Endothelial cell (in vitro differentiated cells): ENCODE measurements at regions not wholly inside any gene's neighbourhood (a gene's known extent, or its start where the extent isn't known, plus 50 kb on each side); places are given as distances from the start of the nearest gene placed in this dataset.

Source experiments
- DNase-seq: peaks from one replicate; pipeline ENCODE4 v3.0.0; 2021; ENCODE audit warnings: low spot score
- H3K27ac Mint-ChIP-seq: one replicate; pipeline ENCODE4 v1.8.0; 2021; ENCODE audit warnings: mixed read lengths, inconsistent platforms; ENCODE audit not compliant: unreplicated experiment
- H3K27me3 Mint-ChIP-seq: one replicate; pipeline ENCODE4 v1.8.0; 2021; ENCODE audit warnings: mild to moderate bottlenecking, moderate library complexity, mixed read lengths, inconsistent platforms; ENCODE audit not compliant: unreplicated experiment
- H3K36me3 Mint-ChIP-seq: one replicate; pipeline ENCODE4 v1.8.0; 2021; ENCODE audit warnings: mild to moderate bottlenecking, low read depth, mixed read lengths, inconsistent platforms; ENCODE audit not compliant: unreplicated experiment
- H3K4me1 Mint-ChIP-seq: one replicate; pipeline ENCODE4 v1.8.0; 2021; ENCODE audit warnings: mild to moderate bottlenecking, mixed read lengths, inconsistent platforms; ENCODE audit not compliant: unreplicated experiment
- H3K4me3 Mint-ChIP-seq: one replicate; pipeline ENCODE4 v1.8.0; 2021; ENCODE audit warnings: mild to moderate bottlenecking, mixed read lengths, inconsistent platforms; ENCODE audit not compliant: unreplicated experiment
- H3K9me3 Mint-ChIP-seq: one replicate; pipeline ENCODE4 v1.8.0; 2021; ENCODE audit warnings: mixed read lengths, inconsistent platforms; ENCODE audit not compliant: unreplicated experiment
- CTCF ChIP-seq: fragments of 200-600 bp; sonication (generic); IDR thresholded peaks from one replicate; pipeline ENCODE4 v1.5.0; 2021; ENCODE audit warnings: antibody characterized with exemption; ENCODE audit not compliant: unreplicated experiment

GRCh38 chr16:77116856-77117255, 74.1 kb upstream of the MON1B start:
- Mint-ChIP-seq H3K9me3 (no peaks in the 10 kb centered on the region), H3K4me1 (no peaks in the 10 kb centered on the region), H3K27ac (no peak overlapping the region), H3K4me3 (no peak overlapping the region), H3K36me3 (no peaks in the 10 kb centered on the region), H3K27me3 (no peaks in the 10 kb centered on the region)
- TF ChIP-seq CTCF = no peak
- DNase-seq = no peak

- no peak for TF ChIP-seq CTCF
- Mint-ChIP-seq H3K4me3 (no peak overlapping the region), H3K9me3 (no peaks in the 10 kb centered on the region), H3K4me1 (no peaks in the 10 kb centered on the region), H3K36me3 (no peaks in the 10 kb centered on the region), H3K27ac (no peak overlapping the region), H3K27me3 (no peaks in the 10 kb centered on the region)
- DNase-seq = no peak
Observed at GRCh38 chr16:77117707-77118106, 73.3 kb upstream of the MON1B start.

- DNase-seq = no peak
- H3K27ac Mint-ChIP-seq = no peak overlapping the region
- TF ChIP-seq CTCF = no peak
- H3K4me1 Mint-ChIP-seq = no peaks in the 10 kb centered on the region
- peaks cover 5% of the 10 kb centered on the region for H3K27me3 Mint-ChIP-seq
- peaks cover 12% of the 10 kb centered on the region for H3K9me3 Mint-ChIP-seq
- H3K36me3 Mint-ChIP-seq = peaks cover 6% of the 10 kb centered on the region
- H3K4me3 Mint-ChIP-seq = no peak overlapping the region
Observed at GRCh38 chr16:77131398-77131797, 59.6 kb upstream of the MON1B start.

- TF ChIP-seq CTCF = no peak
- H3K9me3 Mint-ChIP-seq = peaks cover 12% of the 10 kb centered on the region
Observed at GRCh38 chr16:77132051-77132618, 58.9 kb upstream of the MON1B start.

GRCh38 chr16:77133706-77134105, 57.3 kb upstream of the MON1B start:
- DNase-seq = no peak
- H3K27ac Mint-ChIP-seq = no peak overlapping the region
- H3K9me3 Mint-ChIP-seq = peaks cover 9% of the 10 kb centered on the region
- TF ChIP-seq CTCF = no peak
- H3K4me1 Mint-ChIP-seq = no peaks in the 10 kb centered on the region
- peaks cover 6% of the 10 kb centered on the region for H3K36me3 Mint-ChIP-seq
- H3K4me3 Mint-ChIP-seq = no peak overlapping the region
- H3K27me3 Mint-ChIP-seq = peaks cover 3% of the 10 kb centered on the region

More at GRCh38 chr16:77132051-77132618, 58.9 kb upstream of the MON1B start:
- DNase-seq = no peak
- Mint-ChIP-seq H3K36me3 (peaks cover 6% of the 10 kb centered on the region), H3K27me3 (peaks cover 5% of the 10 kb centered on the region), H3K27ac (no peak overlapping the region), H3K4me1 (no peaks in the 10 kb centered on the region), H3K4me3 (no peak overlapping the region)
